NB4 (cell line): ENCODE measurements at regions not wholly inside any gene's neighbourhood (a gene's known extent, or its start where the extent isn't known, plus 50 kb on each side); places are given as distances from the start of the nearest gene placed in this dataset.

ENCODE experiments used
- DNase-seq: peaks from one replicate; pipeline ENCODE4 v3.0.0; 2010; ENCODE audit warnings: low read depth
- H3K4me3 ChIP-seq: one replicate; pipeline ENCODE4 v1.5.1; 2011; ENCODE audit warnings: mild to moderate bottlenecking, low read depth, low read length, moderate library complexity
- CTCF ChIP-seq: IDR thresholded peaks from one replicate; pipeline ENCODE4 v1.5.1; 2012; ENCODE audit warnings: low read depth, low read length
- MAX ChIP-seq: IDR thresholded peaks from 2 replicates; pipeline ENCODE4 v1.6.1; 2011; ENCODE audit warnings: low read depth, low read length
- MYC ChIP-seq: IDR thresholded peaks from 2 replicates; pipeline ENCODE4 v1.6.1; 2011; ENCODE audit warnings: low read depth, low read length
- POLR2A ChIP-seq: IDR thresholded peaks from 2 replicates; pipeline ENCODE4 v1.6.1; 2011; ENCODE audit warnings: mild to moderate bottlenecking; ENCODE audit not compliant: insufficient read length; ENCODE audit errors: extremely low read depth

- TF ChIP-seq MYC (no peak), MAX (no peak), CTCF (no peak), POLR2A (no peak)
- DNase-seq = no peak
- H3K4me3 ChIP-seq = no peak overlapping the region
Measured at GRCh38 chr3:102081572-102082289, 232.4 kb downstream of the NFKBIZ start.

DNA sequence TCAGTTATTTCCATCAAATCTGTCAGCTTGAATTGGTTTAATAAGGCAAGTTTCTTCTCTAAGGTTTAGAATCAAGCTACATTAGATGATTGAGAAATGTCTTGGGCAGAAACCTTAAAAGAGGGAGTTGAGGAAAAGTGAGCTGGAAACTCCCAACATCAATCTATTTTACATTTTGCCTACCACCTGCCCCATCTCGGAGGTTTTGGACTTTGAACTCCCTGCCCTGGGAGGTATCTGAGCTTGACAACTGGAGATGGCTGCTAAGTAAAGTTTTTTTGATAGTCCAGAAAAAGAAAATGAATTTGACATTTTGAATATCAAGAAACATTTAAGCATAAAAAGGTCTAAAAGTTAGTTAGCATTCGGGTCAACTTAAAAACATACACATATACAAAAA lies 234.2 kb downstream of the NFKBIZ start:
- DNase-seq = no peak
- no peak overlapping the region for H3K4me3 ChIP-seq
- TF ChIP-seq MYC = no peak
- TF ChIP-seq POLR2A = no peak
- TF ChIP-seq MAX = no peak
- TF ChIP-seq CTCF = no peak

- TF ChIP-seq MYC (no peak), CTCF (no peak), MAX (no peak), POLR2A (no peak)
- no peak overlapping the region for H3K4me3 ChIP-seq
- no peak for DNase-seq
Measured at GRCh38 chr3:102084006-102084405, 234.7 kb downstream of the NFKBIZ start.

DNA sequence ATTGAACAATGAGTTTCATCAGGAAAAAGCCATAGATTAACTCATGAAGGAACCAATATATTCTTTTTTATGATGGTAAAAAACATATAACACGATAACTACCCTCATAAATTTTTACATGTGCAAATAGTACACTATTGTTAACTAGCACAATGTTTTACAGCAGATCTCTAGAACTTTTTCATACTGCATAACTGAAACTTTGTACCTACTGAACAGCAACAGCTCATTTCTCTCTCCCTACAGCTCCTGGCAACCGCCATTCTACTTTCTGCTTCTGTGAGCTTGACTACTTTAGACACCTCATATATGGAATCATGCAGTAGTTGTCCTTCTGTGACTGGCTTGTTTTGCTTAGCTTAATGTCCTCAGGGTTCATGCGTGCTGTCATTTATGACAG lies 235.4 kb downstream of the NFKBIZ start:
- no peak for DNase-seq
- H3K4me3 ChIP-seq = no peak overlapping the region
- TF ChIP-seq CTCF = no peak
- TF ChIP-seq MYC = no peak
- no peak for TF ChIP-seq POLR2A
- TF ChIP-seq MAX = no peak

DNA sequence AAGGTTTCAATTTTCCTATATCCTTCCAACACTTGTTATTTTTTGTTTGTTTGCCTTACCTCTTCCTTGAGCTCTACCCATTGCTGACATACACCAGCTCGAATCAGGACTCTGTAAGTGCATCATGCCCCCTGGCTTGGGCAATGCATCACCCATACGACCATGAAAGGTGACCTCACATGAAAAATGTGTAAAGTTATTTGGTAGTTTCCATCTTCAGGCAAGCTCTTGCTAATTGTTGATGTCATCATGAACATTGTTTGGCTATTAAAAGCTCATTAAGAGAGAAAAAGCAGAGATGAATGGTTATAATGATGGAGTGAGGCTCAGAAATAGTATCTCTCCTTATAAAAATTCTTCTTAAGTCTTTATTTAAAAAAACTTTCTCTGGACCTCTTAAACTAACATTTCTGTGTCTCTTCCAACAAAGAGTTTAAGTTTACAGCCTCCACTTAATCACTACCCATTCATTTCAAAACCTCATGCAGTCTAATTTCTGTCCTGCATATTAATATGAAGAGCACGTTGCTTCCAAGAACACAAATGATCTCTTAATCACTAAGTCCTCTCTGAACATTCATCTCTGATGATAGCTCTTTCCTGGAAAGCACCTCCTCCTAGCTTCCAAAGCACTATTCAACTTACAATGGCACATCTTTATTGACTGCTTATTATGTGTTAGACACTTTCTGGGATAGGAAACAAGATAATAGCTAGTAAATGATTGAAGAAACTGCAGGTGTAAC lies 236.3 kb downstream of the NFKBIZ start:
- TF ChIP-seq CTCF (no peak), MAX (no peak), POLR2A (no peak), MYC (no peak)
- H3K4me3 ChIP-seq = no peak overlapping the region
- DNase-seq = no peak
